Right atrium auricular region (tissue), 2 donors: ENCODE measurements at regions not wholly inside any gene's neighbourhood (a gene's known extent, or its start where the extent isn't known, plus 50 kb on each side); places are given as distances from the start of the nearest gene placed in this dataset.

Source experiments
- DNase-seq: peaks from one replicate; pipeline ENCODE4 v3.0.0-alpha.2; 2019; ENCODE audit warnings: low spot score
- H3K27ac ChIP-seq, 2 donors: fragments of 200-600 bp; sonication (generic); 1 replicate in 1 of 2; 2 replicates in 1 of 2; pipeline ENCODE4 v1.5.1; 2016 to 2019
- H3K27me3 ChIP-seq, 2 donors: fragments of 200-600 bp; sonication (generic); one replicate each; pipeline versions ENCODE4 v1.5.1 to v1.6.0; 2017 to 2019
- H3K36me3 ChIP-seq: fragments of 200-600 bp; sonication (generic); one replicate; pipeline ENCODE4 v1.5.1; 2016
- H3K4me1 ChIP-seq, 2 donors: fragments of 200-600 bp; sonication (generic); one replicate each; pipeline versions ENCODE4 v1.5.1 to v1.6.0; 2017 to 2019
- H3K4me3 ChIP-seq, 2 donors: fragments of 200-600 bp; sonication (generic); 1 replicate in 1 of 2; 2 replicates in 1 of 2; pipeline ENCODE4 v1.5.1; 2017 to 2019; ENCODE audit warnings: mild to moderate bottlenecking in 1 of 2, moderate library complexity in 1 of 2
- H3K9me3 ChIP-seq, 2 donors: fragments of 200-600 bp; sonication (generic); one replicate each; pipeline ENCODE4 v1.5.1; 2019
- CTCF ChIP-seq, 2 donors: fragments of 200-600 bp; sonication (generic); IDR thresholded peaks; one replicate each; pipeline ENCODE4 v1.5.1; 2019; ENCODE audit warnings: antibody characterized with exemption in 2 of 2

GRCh38 chr11:81634483-81634882 lies 1099.2 kb downstream of the FAM181B start:
- Histone ChIP-seq H3K4me1 (no peaks in the 10 kb centered on the region), H3K27me3 (no peaks in the 10 kb centered on the region), H3K36me3 (no peaks in the 10 kb centered on the region), H3K27ac (no peak overlapping the region), H3K4me3 (no peak overlapping the region), H3K9me3 (no peaks in the 10 kb centered on the region)
- TF ChIP-seq CTCF (IDR thresholded peaks at IDR 0.05), result no peak
- no peak for DNase-seq

GRCh38 chr11:81602508-81602907 lies 1131.2 kb downstream of the FAM181B start:
- Histone ChIP-seq H3K9me3 (peaks cover 0 to 3% of the 10 kb centered on the region in 2 donors), H3K4me3 (no peak overlapping the region), H3K4me1 (no peaks in the 10 kb centered on the region), H3K36me3 (no peaks in the 10 kb centered on the region), H3K27ac (no peak overlapping the region), H3K27me3 (no peaks in the 10 kb centered on the region)
- TF ChIP-seq CTCF (IDR thresholded peaks at IDR 0.05), result no peak
- no peak for DNase-seq

- H3K36me3 ChIP-seq, result no peaks in the 10 kb centered on the region
- H3K4me3 ChIP-seq, result no peak overlapping the region
- no peaks in the 10 kb centered on the region for H3K27me3 ChIP-seq
- no peak for TF ChIP-seq CTCF (IDR thresholded peaks at IDR 0.05)
- no peak for DNase-seq
- H3K27ac ChIP-seq, result no peak overlapping the region
- H3K4me1 ChIP-seq, result no peaks in the 10 kb centered on the region
- H3K9me3 ChIP-seq, result peaks cover 0 to 3% of the 10 kb centered on the region in 2 donors
Measured at GRCh38 chr11:81596704-81597103, 1137.0 kb downstream of the FAM181B start.

- H3K27me3 ChIP-seq, result no peaks in the 10 kb centered on the region
- no peak overlapping the region for H3K27ac ChIP-seq
- H3K36me3 ChIP-seq, result no peaks in the 10 kb centered on the region
- no peak for DNase-seq
- no peak overlapping the region for H3K4me3 ChIP-seq
- H3K4me1 ChIP-seq, result no peaks in the 10 kb centered on the region
- H3K9me3 ChIP-seq, result no peaks in the 10 kb centered on the region
- no peak for TF ChIP-seq CTCF (IDR thresholded peaks at IDR 0.05)
Measured at GRCh38 chr11:81585390-81585933, 1148.2 kb downstream of the FAM181B start.

- Histone ChIP-seq H3K4me3 (no peak overlapping the region), H3K4me1 (no peaks in the 10 kb centered on the region), H3K36me3 (no peaks in the 10 kb centered on the region), H3K27ac (no peak overlapping the region), H3K9me3 (no peaks in the 10 kb centered on the region), H3K27me3 (no peaks in the 10 kb centered on the region)
- no peak for TF ChIP-seq CTCF (IDR thresholded peaks at IDR 0.05)
- DNase-seq, result no peak
Measured at GRCh38 chr11:81579339-81579738, 1154.3 kb downstream of the FAM181B start.

GRCh38 chr11:81578571-81578970 lies 1155.1 kb downstream of the FAM181B start:
- no peaks in the 10 kb centered on the region for H3K4me1 ChIP-seq
- no peaks in the 10 kb centered on the region for H3K27me3 ChIP-seq
- H3K9me3 ChIP-seq, result no peaks in the 10 kb centered on the region
- no peak overlapping the region for H3K27ac ChIP-seq
- TF ChIP-seq CTCF (IDR thresholded peaks at IDR 0.05), result no peak
- no peak overlapping the region for H3K4me3 ChIP-seq
- no peaks in the 10 kb centered on the region for H3K36me3 ChIP-seq
- DNase-seq, result no peak
